Endothelial cell of umbilical vein (primary cell): ENCODE measurements at regions not wholly inside any gene's neighbourhood (a gene's known extent, or its start where the extent isn't known, plus 50 kb on each side); places are given as distances from the start of the nearest gene placed in this dataset.
A peak's percentile ranks its signal among the peaks of the same experiment; 100 is the strongest.

Experiments used
- BruUV-seq: library from RNA; stranded (reverse); fragments of 400-500 nt; replicated peaks from 2 replicates; lab custom pipeline; 2021; lab: Mats Ljungman, UMichigan
- CTCF ChIA-PET: fragments of 300-600, 350-600 bp; sonication (Branson Sonifier 250); formaldehyde crosslinking; loops from one replicate; lab custom pipeline; 2021; ENCODE audit warnings: antibody characterized with exemption, inconsistent platforms; lab: Charles Lee
- POLR2A ChIA-PET: fragments of 300-600, 350-600 bp; sonication (Branson Sonifier 250); formaldehyde crosslinking; loops from one replicate; lab custom pipeline; 2021; ENCODE audit warnings: antibody characterized with exemption, inconsistent platforms; lab: Charles Lee
- DNase-seq: peaks from one replicate; pipeline ENCODE4 v3.0.0-alpha.2; 2011; ENCODE audit warnings: low read depth, low spot score
- FAIRE-seq: peaks from 2 replicates; lab custom pipeline; 2011; peaks lifted over from hg19 to GRCh38; lab: Jason Lieb, UNC
- H2AFZ ChIP-seq: 2 replicates; pipeline ENCODE4 v1.6.0; 2012; ENCODE audit warnings: low read depth, low read length, control low read depth, inconsistent platforms
- H3K27ac ChIP-seq: 2 replicates; pipeline ENCODE4 v1.5.1; 2011; ENCODE audit warnings: low read depth, mild to moderate bottlenecking, control low read depth, low read length, moderate library complexity; ENCODE audit not compliant: insufficient read depth
- H3K27me3 ChIP-seq, 2 experiments: 2 replicates each; pipeline versions ENCODE4 v1.6.0 to v1.6.1; 2011; ENCODE audit warnings: low read length in 2 of 2, mixed read lengths in 1 of 2; ENCODE audit not compliant: control insufficient read depth in 2 of 2, insufficient read depth in 2 of 2
- H3K36me3 ChIP-seq, 2 experiments: 2 replicates in 1 of 2; 3 replicates in 1 of 2; pipeline ENCODE4 v1.5.1; 2011; ENCODE audit warnings: low read length in 2 of 2, mild to moderate bottlenecking in 1 of 2, moderate library complexity in 1 of 2; ENCODE audit not compliant: control insufficient read depth in 2 of 2, insufficient read depth in 2 of 2; ENCODE audit errors: extremely low read depth in 1 of 2
- H3K4me1 ChIP-seq: 3 replicates; pipeline ENCODE4 v1.5.1; 2011; ENCODE audit warnings: mild to moderate bottlenecking, low read length; ENCODE audit not compliant: control insufficient read depth, insufficient read depth; ENCODE audit errors: extremely low read depth
- H3K4me2 ChIP-seq: 2 replicates; pipeline ENCODE4 v1.6.1; 2011; ENCODE audit warnings: low read length, control low read depth, mixed read lengths; ENCODE audit not compliant: insufficient read depth
- H3K4me3 ChIP-seq, 3 experiments: fragments of 200-600 bp in 1 of 3; sonication (generic), shearing (Covaris generic) in 1 of 3; replicated peaks in 1 of 3; 2 replicates each; pipeline ENCODE4 v1.5.1; 2011 to 2016; ENCODE audit warnings: control low read depth in 3 of 3, low read length in 3 of 3, mild to moderate bottlenecking in 2 of 3, inconsistent platforms in 1 of 3, low read depth in 1 of 3, moderate library complexity in 1 of 3; ENCODE audit not compliant: insufficient read depth in 1 of 3
- H3K79me2 ChIP-seq: 2 replicates; pipeline ENCODE4 v1.6.0; 2012; ENCODE audit warnings: low read length, inconsistent platforms; ENCODE audit not compliant: control insufficient read depth, insufficient read depth
- H3K9ac ChIP-seq: replicated peaks from 2 replicates; pipeline ENCODE3; 2011; ENCODE audit warnings: low read length, control low read depth; ENCODE audit not compliant: insufficient read depth; ENCODE audit errors: extremely low read depth
- H3K9me1 ChIP-seq: replicated peaks from 3 replicates; pipeline ENCODE4 v1.6.0; 2011; ENCODE audit warnings: mild to moderate bottlenecking, low read length; ENCODE audit not compliant: control insufficient read depth, insufficient read depth; ENCODE audit errors: extremely low read depth
- H3K9me3 ChIP-seq: replicated peaks from 2 replicates; pipeline ENCODE4 v1.5.1; 2012; ENCODE audit warnings: low read length, inconsistent platforms; ENCODE audit not compliant: control insufficient read depth, insufficient read depth
- H4K20me1 ChIP-seq: replicated peaks from 2 replicates; pipeline ENCODE3; 2011; ENCODE audit warnings: mild to moderate bottlenecking, low read length; ENCODE audit not compliant: control insufficient read depth, insufficient read depth; ENCODE audit errors: extremely low read depth
- EZH2 ChIP-seq: IDR thresholded peaks from 2 replicates; pipeline ENCODE4 v1.6.1; 2012; ENCODE audit warnings: borderline replicate concordance, low read depth, mild to moderate bottlenecking, moderate library complexity, low read length, inconsistent platforms; ENCODE audit not compliant: severe bottlenecking
- FOS ChIP-seq: IDR thresholded peaks from 2 replicates; pipeline ENCODE4 v1.6.1; 2011; ENCODE audit warnings: mild to moderate bottlenecking, low read length, moderate library complexity, borderline replicate concordance; ENCODE audit not compliant: insufficient read depth
- GATA2 ChIP-seq: IDR thresholded peaks from 2 replicates; pipeline ENCODE4 v1.7.0; 2011; ENCODE audit warnings: low read depth, mild to moderate bottlenecking, moderate library complexity, mixed read lengths, low read length; ENCODE audit not compliant: insufficient read length, insufficient read depth
- JUN ChIP-seq: IDR thresholded peaks from 2 replicates; pipeline ENCODE4 v1.6.1; 2011; ENCODE audit warnings: borderline replicate concordance, low read depth; ENCODE audit not compliant: insufficient read length, insufficient read depth
- MYC ChIP-seq: IDR thresholded peaks from one replicate; pipeline ENCODE4 v1.6.1; 2011; ENCODE audit warnings: mild to moderate bottlenecking, low read depth, low read length
- POLR2A ChIP-seq: IDR thresholded peaks from 2 replicates; pipeline ENCODE4 v1.6.1; 2012; ENCODE audit warnings: low read depth, mild to moderate bottlenecking, control low read depth, low read length
- POLR2AphosphoS5 ChIP-seq: IDR thresholded peaks from 2 replicates; pipeline ENCODE4 v1.6.1; 2012; ENCODE audit warnings: low read depth, mild to moderate bottlenecking, control low read depth, low read length, moderate library complexity; ENCODE audit not compliant: insufficient read depth
- dilution Hi-C: fragments of 300-500 bp; cut with MboI; formaldehyde crosslinking; loops from one replicate; pipeline ENCODE4 v1.15.0; 2019; ENCODE audit warnings: low sequenced_read_pairs; ENCODE audit not compliant: extremely low pct_ligation_motif_present
- intact Hi-C: fragments of 100-400 bp; cut with micrococcal nuclease; formaldehyde crosslinking; loops from one replicate; pipeline ENCODE4 v1.10.0; 2022
- TF ChIP-seq, protein P1 (sequence below): IDR thresholded peaks from 2 replicates; pipeline ENCODE4 v1.6.1; 2011; ENCODE audit not compliant: insufficient read depth, insufficient read length
- TF ChIP-seq, protein P2 (sequence below), 2 donors: IDR thresholded peaks; 1 replicate in 1 of 2; 2 replicates in 1 of 2; pipeline ENCODE4 v1.5.1; 2011; ENCODE audit warnings: low read length in 2 of 2, mild to moderate bottlenecking in 2 of 2, moderate library complexity in 2 of 2, control low read depth in 1 of 2, inconsistent platforms in 1 of 2, low read depth in 1 of 2; ENCODE audit not compliant: insufficient read depth in 1 of 2; ENCODE audit errors: extremely low read depth in 1 of 2

DNA sequence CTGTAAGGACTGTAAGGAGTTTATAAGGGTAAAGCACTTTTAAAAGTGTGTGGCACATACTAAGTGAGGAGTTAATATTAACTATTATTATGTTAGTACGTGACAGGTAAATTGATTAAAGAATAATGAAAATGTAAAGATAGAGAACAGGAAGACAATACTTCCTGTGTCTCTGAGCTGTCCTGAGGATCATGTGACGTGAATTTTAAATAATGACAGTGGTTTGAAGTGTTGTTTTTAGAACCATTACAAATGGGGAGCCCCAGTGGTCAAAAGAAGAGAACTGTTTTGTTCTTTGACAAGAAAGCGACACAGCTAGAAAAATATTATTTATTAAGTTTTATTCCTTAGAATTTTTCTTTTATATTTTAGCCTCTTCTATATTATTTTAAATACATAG, 241.2 kb upstream of the STARD13 start:
- FAIRE-seq, result no peak
- CTCF ChIA-PET, result interaction anchor here (1.4 to 2.2 kb wide), 2 partner anchors 10 to 31 kb away, joined by 5 to 13 read pairs; no protein-coding TSS in a partner anchor

More for the DNA sequence above, 241.2 kb upstream of the STARD13 start:
- no peak overlapping the region for H3K27ac ChIP-seq
- H4K20me1 ChIP-seq, result no peaks in the 10 kb centered on the region
- H2AFZ ChIP-seq, result peak overlapping the region; percentile 20
- no peak overlapping the region for H3K4me3 ChIP-seq
- H3K9me1 ChIP-seq, result no peaks in the 10 kb centered on the region
- no TSS peak for BruUV-seq
- no peaks in the 10 kb centered on the region for H3K4me1 ChIP-seq
- no peaks in the 10 kb centered on the region for H3K9me3 ChIP-seq
- dilution Hi-C loops, result no loop called here
- H3K36me3 ChIP-seq, result no peaks in the 10 kb centered on the region
- TF ChIP-seq FOS (no peak), JUN (no peak), EZH2 (no peak), POLR2A (no peak), GATA2 (no peak), MYC (no peak), POLR2AphosphoS5 (no peak)
- TF ChIP-seq, protein P1, sequence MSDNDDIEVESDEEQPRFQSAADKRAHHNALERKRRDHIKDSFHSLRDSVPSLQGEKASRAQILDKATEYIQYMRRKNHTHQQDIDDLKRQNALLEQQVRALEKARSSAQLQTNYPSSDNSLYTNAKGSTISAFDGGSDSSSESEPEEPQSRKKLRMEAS, result no peak
- TF ChIP-seq, protein P2, sequence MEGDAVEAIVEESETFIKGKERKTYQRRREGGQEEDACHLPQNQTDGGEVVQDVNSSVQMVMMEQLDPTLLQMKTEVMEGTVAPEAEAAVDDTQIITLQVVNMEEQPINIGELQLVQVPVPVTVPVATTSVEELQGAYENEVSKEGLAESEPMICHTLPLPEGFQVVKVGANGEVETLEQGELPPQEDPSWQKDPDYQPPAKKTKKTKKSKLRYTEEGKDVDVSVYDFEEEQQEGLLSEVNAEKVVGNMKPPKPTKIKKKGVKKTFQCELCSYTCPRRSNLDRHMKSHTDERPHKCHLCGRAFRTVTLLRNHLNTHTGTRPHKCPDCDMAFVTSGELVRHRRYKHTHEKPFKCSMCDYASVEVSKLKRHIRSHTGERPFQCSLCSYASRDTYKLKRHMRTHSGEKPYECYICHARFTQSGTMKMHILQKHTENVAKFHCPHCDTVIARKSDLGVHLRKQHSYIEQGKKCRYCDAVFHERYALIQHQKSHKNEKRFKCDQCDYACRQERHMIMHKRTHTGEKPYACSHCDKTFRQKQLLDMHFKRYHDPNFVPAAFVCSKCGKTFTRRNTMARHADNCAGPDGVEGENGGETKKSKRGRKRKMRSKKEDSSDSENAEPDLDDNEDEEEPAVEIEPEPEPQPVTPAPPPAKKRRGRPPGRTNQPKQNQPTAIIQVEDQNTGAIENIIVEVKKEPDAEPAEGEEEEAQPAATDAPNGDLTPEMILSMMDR (IDR thresholded peaks at IDR 0.05; ENCODE audit: extremely low read depth in 1 of 2, insufficient read depth in 1 of 2, low read depth in 1 of 2, low read length in 2 of 2), result no peak
- no peak overlapping the region for H3K9ac ChIP-seq
- POLR2A ChIA-PET, result no interaction called here
- H3K27me3 ChIP-seq, result no peaks in the 10 kb centered on the region
- no peaks in the 10 kb centered on the region for H3K79me2 ChIP-seq
- no peak for DNase-seq
- H3K4me2 ChIP-seq, result no peak overlapping the region
- intact Hi-C loops, result no loop called here
